KOPT-K1 (cell line): ENCODE measurements at regions not wholly inside any gene's neighbourhood (a gene's known extent, or its start where the extent isn't known, plus 50 kb on each side); places are given as distances from the start of the nearest gene placed in this dataset.
"Not testable (repeated sequence)": the region's sequence is repeated elsewhere in the genome, so short reads cannot be mapped to it uniquely, and the experiment has no call there.

ENCODE experiments used
- H3K27ac ChIP-seq: fragments of 200-600 bp; sonication (generic); 2 replicates; pipeline ENCODE4 v1.5.1; 2016; ENCODE audit warnings: antibody characterized with exemption, mild to moderate bottlenecking, low read depth, low read length; ENCODE audit not compliant: poor library complexity, severe bottlenecking
- H3K36me3 ChIP-seq: fragments of 200-600 bp; sonication (generic); 2 replicates; pipeline ENCODE4 v1.5.1; 2017; ENCODE audit warnings: antibody characterized with exemption, mild to moderate bottlenecking, low read length, moderate library complexity; ENCODE audit not compliant: insufficient read depth
- H3K9me3 ChIP-seq: fragments of 200-600 bp; sonication (generic); 2 replicates; pipeline ENCODE4 v1.5.1; 2017; ENCODE audit warnings: antibody characterized with exemption, low read length, mild to moderate bottlenecking; ENCODE audit not compliant: insufficient read depth, poor library complexity, severe bottlenecking

GRCh38 chr2:156937430-156937829 is 320.1 kb upstream of the GALNT5 start:
- no peak overlapping the region for H3K27ac ChIP-seq
- H3K9me3 ChIP-seq, result no peaks in the 10 kb centered on the region
- H3K36me3 ChIP-seq, result no peaks in the 10 kb centered on the region

- Histone ChIP-seq H3K36me3 (no peaks in the 10 kb centered on the region), H3K9me3 (no peaks in the 10 kb centered on the region), H3K27ac (no peak overlapping the region)
These were observed 312.6 kb upstream of the GALNT5 start for GRCh38 chr2:156944871-156945270.

- Histone ChIP-seq H3K9me3 (peaks cover 5% of the 10 kb centered on the region), H3K36me3 (no peaks in the 10 kb centered on the region), H3K27ac (no peak overlapping the region)
These were observed 310.2 kb upstream of the GALNT5 start for GRCh38 chr2:156947261-156947660.

- no peaks in the 10 kb centered on the region for H3K36me3 ChIP-seq
- H3K27ac ChIP-seq, result no peak overlapping the region
- peaks cover 24% of the 10 kb centered on the region for H3K9me3 ChIP-seq
These were observed 301.8 kb upstream of the GALNT5 start for GRCh38 chr2:156955701-156956100.

- Histone ChIP-seq H3K9me3 (peaks cover 23% of the 10 kb centered on the region), H3K27ac (no peak overlapping the region), H3K36me3 (no peaks in the 10 kb centered on the region)
These were observed 301.3 kb upstream of the GALNT5 start for GRCh38 chr2:156956161-156956560.

- Histone ChIP-seq H3K9me3 (peaks cover 19% of the 10 kb centered on the region), H3K27ac (no peak overlapping the region), H3K36me3 (no peaks in the 10 kb centered on the region)
These were observed 299.1 kb upstream of the GALNT5 start for GRCh38 chr2:156958374-156958773.

GRCh38 chr2:156959481-156959880 is 298.0 kb upstream of the GALNT5 start:
- Histone ChIP-seq H3K27ac (no peak overlapping the region), H3K9me3 (peaks cover 19% of the 10 kb centered on the region), H3K36me3 (no peaks in the 10 kb centered on the region)

- Histone ChIP-seq H3K9me3 (no peaks in the 10 kb centered on the region), H3K27ac (no peak overlapping the region), H3K36me3 (no peaks in the 10 kb centered on the region)
These were observed 274.9 kb upstream of the GALNT5 start for GRCh38 chr2:156982615-156983014.

GRCh38 chr2:156986339-156986988 is 271.0 kb upstream of the GALNT5 start:
- Histone ChIP-seq H3K9me3 (no peaks in the 10 kb centered on the region), H3K36me3 (no peaks in the 10 kb centered on the region), H3K27ac (no peak overlapping the region)

GRCh38 chr2:156999661-157000060 is 257.8 kb upstream of the GALNT5 start:
- Histone ChIP-seq H3K27ac (no peak overlapping the region), H3K36me3 (no peaks in the 10 kb centered on the region), H3K9me3 (no peaks in the 10 kb centered on the region)

GRCh38 chr2:157004789-157005188 is 252.7 kb upstream of the GALNT5 start:
- H3K9me3 ChIP-seq, result no peaks in the 10 kb centered on the region
- no peak overlapping the region for H3K27ac ChIP-seq
- no peaks in the 10 kb centered on the region for H3K36me3 ChIP-seq

GRCh38 chr2:157015015-157015575 is 242.4 kb upstream of the GALNT5 start:
- Histone ChIP-seq H3K36me3 (no peaks in the 10 kb centered on the region), H3K27ac (no peak overlapping the region), H3K9me3 (no peaks in the 10 kb centered on the region)

GRCh38 chr2:157023264-157023663 is 234.2 kb upstream of the GALNT5 start:
- not testable (repeated sequence) for H3K36me3 ChIP-seq, H3K9me3 ChIP-seq, H3K27ac ChIP-seq

GRCh38 chr2:157024129-157024528 is 233.4 kb upstream of the GALNT5 start:
- H3K27ac ChIP-seq, result no peak overlapping the region
- no peaks in the 10 kb centered on the region for H3K36me3 ChIP-seq
- no peaks in the 10 kb centered on the region for H3K9me3 ChIP-seq

GRCh38 chr2:157032017-157032416 is 225.5 kb upstream of the GALNT5 start:
- no peak overlapping the region for H3K27ac ChIP-seq

GRCh38 chr2:157036726-157037125 is 220.8 kb upstream of the GALNT5 start:
- Histone ChIP-seq H3K27ac (no peak overlapping the region), H3K36me3 (no peaks in the 10 kb centered on the region), H3K9me3 (no peaks in the 10 kb centered on the region)

More at GRCh38 chr2:157032017-157032416, 225.5 kb upstream of the GALNT5 start:
- no peaks in the 10 kb centered on the region for H3K36me3 ChIP-seq
- no peaks in the 10 kb centered on the region for H3K9me3 ChIP-seq
